ENCODE measurements at regions not wholly inside any gene's neighbourhood (a gene's known extent, or its start where the extent isn't known, plus 50 kb on each side); places are given as distances from the start of the nearest gene placed in this dataset.
A peak's percentile ranks its signal among the peaks of the same experiment; 100 is the strongest.

DNA sequence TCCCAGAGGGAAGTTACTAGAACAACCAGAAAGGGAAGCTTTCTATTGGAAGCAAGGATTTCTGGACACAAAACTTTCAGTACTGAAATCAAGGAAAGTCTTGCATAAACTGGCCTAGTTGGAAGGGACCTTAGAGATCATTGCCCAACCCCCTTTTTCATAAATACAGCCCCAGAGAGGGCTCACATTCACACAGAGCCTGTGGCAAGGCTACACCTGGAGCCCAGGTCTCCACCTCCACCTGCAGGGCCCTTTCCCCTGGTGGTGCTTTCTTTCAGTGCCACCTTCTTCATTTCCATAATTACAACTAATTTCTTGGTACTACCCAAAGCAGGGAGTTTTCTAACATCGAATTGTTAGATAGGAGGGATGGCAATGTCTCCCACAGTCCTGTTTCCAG, 85.7 kb downstream of the ADRB2 start:
- ATAC-seq = no peak
- DNase-seq (ENCODE audit: low spot score) = no peak
- intact Hi-C loops (cut with DNase I) = no loop called here

GRCh38 chr5:148912714-148913398, 86.4 kb downstream of the ADRB2 start:
- ATAC-seq = no peak
- no peak for DNase-seq (ENCODE audit: low spot score)
- intact Hi-C loops (cut with DNase I) = no loop called here

DNA sequence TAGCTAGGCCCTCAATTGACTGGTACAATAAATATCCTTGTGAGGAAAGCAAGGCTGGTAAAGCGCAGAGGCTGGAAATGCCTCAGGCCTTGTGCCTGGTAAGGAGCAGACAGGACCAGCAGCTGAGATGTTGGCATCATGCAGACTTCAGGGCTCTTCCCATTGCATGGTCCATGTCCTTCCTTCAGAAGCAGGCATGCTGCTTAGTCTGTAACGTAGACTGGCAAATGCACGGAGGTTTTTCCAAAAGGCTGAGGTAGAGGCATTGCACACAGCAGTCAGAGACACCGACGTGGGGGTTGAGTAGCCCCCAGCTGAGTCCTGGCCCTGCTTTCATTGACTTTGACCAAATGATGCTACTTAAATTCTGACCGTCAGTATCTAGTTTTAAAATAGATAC, 87.1 kb downstream of the ADRB2 start:
- intact Hi-C loops (cut with DNase I) = no loop called here
- DNase-seq (ENCODE audit: low spot score) = no peak
- no peak for ATAC-seq

GRCh38 chr5:148913985-148914431, 87.6 kb downstream of the ADRB2 start:
- intact Hi-C loops (cut with DNase I) = no loop called here
- ATAC-seq (no peak), DNase-seq (ENCODE audit: low spot score) (no peak)

DNA sequence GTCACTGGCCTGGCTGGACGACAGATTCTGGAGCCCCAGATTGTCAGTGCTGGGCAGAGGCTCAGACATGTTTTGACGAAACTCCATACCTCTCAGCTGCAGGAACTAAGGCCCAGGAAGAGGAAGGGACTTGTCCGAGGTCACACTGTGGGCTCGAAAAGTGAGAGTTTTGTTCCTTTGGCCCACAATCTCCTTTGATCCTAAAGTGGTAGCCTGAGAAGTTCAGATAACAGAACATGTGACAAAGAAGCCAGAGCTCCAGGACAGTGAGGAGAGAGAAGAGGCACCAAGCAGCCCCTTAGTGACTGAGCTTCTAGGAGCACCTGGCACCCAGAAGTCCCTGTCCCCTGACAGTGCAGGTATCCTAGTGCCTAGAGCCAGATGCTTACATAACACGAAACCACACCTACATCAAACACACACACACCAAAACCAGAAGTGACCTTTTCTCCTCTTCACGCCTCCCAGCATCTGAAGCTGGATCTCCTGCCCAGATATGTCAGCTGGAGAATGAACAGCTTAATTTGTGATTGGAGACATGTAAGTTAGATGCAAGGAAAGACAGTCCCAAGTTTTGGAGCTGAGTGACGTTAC, 88.9 kb downstream of the ADRB2 start:
- ATAC-seq (no peak), DNase-seq (ENCODE audit: low spot score) (no peak)
- intact Hi-C loops (cut with DNase I) = no loop called here

DNA sequence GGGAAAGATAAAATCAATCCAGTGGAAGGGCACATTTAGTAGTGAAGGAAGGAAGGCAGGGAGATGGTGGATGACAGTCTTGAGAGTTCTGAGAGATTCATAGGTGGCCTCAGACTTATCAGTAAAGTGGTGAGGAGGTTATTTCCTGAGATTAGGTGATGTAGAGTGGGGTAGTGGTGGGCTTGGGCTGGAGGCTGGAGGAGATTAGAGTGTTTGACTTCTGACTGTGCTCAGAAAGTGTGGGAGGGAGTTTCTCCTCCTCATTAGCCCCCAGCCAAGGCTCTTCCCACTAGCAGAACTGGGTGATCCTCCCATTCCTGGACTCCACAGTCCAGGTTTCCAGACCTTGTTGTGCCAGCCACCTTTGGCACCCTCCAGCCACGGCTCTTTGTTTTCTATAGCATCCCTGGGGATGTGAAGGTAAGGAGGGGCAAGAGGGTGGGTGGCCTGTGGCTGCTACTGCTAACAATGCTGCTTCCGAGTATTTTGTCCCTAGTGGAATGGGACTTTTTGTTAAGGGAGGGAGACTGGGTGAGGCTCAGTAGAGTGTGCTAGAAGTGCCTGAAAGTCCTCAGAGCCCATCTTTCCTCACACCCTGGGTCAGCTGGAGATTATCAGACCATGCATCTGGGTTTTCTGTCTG, 94.4 kb downstream of the ADRB2 start:
- ATAC-seq = no peak
- intact Hi-C loops (cut with DNase I) = no loop called here
- DNase-seq (ENCODE audit: low spot score) = no peak

DNA sequence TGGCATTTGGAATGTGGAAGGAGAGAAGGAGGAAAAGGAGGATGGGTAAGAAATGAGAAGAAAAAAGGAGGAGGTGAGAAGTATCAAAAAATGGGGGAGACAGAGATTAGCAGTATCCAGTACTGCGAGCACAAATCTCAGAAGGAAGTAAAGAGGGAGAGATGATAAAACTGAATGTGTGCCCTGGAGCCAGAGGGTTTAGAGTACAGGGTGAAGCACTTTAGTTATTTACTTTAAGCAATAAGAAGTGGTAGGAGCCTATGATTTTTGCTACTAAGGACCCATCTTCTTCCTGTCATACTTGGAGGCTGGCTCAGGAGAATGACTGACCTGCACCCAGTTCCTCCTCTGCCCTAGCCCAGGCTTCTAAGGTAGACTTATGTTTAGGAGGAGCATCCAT, 94.9 kb downstream of the ADRB2 start:
- intact Hi-C loops (cut with DNase I) = no loop called here
- DNase-seq (ENCODE audit: low spot score) (no peak), ATAC-seq (no peak)

- DNase-seq (ENCODE audit: low spot score) (no peak), ATAC-seq (no peak)
- intact Hi-C loops (cut with DNase I) = no loop called here
These were observed 96.2 kb downstream of the ADRB2 start for GRCh38 chr5:148922606-148923005.

DNA sequence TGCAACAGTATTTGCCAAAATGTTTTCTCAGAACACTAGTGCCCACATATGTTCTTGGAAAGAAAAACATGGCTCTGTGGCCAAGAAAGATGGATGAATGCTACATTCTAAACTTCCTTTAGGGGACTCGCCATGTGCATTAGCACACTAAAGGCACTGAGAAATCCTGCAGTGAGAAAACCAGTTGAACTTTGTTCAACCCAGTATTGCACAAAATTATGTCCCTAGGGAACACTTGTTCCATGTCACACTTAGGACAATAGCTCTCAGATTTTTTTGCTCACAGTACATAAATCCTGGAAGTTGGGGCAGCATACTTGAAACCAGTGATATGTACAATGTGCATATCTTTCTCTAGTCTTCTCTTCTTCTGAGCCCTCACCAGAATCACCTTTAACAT, 96.6 kb downstream of the ADRB2 start:
- no peak for DNase-seq (ENCODE audit: low spot score)
- no peak for ATAC-seq

DNA sequence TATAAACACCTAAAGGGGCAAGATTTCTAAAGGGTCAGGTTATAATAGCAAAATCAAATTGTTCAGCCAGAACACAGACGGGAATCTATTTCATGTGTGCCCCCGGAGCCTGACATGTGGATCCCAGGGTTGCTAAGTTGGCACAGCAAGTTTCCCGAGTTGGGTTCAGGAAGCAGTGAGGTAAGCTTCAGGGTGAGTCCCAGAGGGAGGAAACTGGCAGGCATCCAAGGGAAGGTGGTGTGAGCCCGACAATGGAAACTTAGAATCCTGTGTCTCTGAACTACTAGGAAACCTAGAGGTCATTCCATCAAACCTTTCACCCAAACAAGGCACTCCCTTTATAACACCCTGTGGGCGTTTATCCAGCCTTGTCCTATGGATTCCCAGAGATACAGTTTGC, 98.4 kb downstream of the ADRB2 start:
- intact Hi-C loops (cut with DNase I) = no loop called here
- DNase-seq (ENCODE audit: low spot score) (peak; percentile 65), ATAC-seq (no peak)

More for the DNA sequence above, 96.6 kb downstream of the ADRB2 start:
- intact Hi-C loops (cut with DNase I) = no loop called here

- intact Hi-C loops (cut with DNase I) = no loop called here
- DNase-seq (ENCODE audit: low spot score) (no peak), ATAC-seq (no peak)
These were observed 99.8 kb downstream of the ADRB2 start for GRCh38 chr5:148926207-148926606.

DNA sequence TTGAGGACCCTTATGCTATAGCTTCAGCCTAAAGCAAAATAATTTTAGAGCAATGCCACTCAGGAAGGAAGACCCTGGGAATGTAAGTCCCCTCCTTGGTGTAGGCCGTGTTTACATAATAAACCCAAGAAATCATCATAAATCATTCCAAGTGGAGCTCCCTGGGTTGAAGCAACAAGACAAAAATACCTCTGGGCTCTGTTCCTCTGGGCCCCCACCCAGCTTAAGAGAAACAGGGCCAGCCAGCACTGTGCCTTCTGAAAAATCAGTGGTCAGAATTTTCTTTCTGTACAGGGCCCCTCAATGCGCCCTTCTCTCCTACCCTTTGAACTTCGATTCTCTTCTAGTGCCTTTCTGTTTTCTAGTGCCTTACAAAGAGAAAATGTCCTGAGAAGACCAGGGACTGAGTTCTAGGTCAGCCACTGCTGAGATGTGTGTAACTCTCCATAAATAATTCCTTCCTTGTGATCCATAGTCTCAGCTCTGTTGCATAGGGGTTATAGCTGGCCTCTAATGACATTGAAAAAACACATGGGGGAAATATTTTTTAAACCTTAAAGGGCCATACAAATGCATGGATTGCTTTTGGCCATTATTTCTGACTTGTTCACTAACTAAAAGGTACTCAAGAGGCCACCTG, 101.0 kb downstream of the ADRB2 start:
- intact Hi-C loops (cut with DNase I) = no loop called here
- DNase-seq (ENCODE audit: low spot score) (no peak), ATAC-seq (no peak)

GRCh38 chr5:148928141-148928540, 101.7 kb downstream of the ADRB2 start:
- ATAC-seq = no peak
- intact Hi-C loops (cut with DNase I) = no loop called here
- DNase-seq (ENCODE audit: low spot score) = no peak

- intact Hi-C loops (cut with DNase I) = no loop called here
- DNase-seq (ENCODE audit: low spot score) (no peak), ATAC-seq (no peak)
These were observed 105.1 kb downstream of the ADRB2 start for GRCh38 chr5:148931453-148932057.

DNA sequence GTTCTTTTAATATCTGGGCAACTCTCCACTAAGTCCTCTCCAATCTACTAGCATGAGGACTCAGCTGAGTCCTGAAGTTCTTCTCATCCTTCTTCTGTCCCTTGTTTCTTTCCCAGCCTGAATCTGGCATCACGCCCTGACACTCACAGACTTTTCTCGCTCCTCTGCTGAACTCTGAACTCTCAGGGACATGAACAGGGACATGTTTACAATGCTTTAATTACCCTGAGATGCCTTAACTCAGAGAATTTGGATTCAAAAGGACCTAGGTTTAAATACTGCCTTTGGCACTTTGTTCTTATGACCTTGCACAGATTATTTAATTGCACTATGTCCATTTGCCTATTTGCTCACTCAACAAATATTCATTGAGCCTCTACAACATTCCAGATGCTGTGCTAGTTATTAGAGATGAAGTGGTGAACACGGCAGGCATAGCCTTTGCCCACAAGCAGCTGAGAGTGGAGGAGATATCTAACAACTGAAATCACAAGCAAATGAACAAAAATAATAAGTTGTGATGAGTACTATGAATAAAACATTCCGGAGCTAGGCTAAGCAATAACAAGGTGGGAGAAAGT, 106.0 kb downstream of the ADRB2 start:
- intact Hi-C loops (cut with DNase I) = no loop called here
- DNase-seq (ENCODE audit: low spot score) = no peak
- ATAC-seq = no peak

- no peak for ATAC-seq
- DNase-seq (ENCODE audit: low spot score) = no peak
- intact Hi-C loops (cut with DNase I) = no loop called here
These were observed 107.6 kb downstream of the ADRB2 start for GRCh38 chr5:148933903-148934432.

- intact Hi-C loops (cut with DNase I) = no loop called here
These were observed 108.5 kb downstream of the ADRB2 start for GRCh38 chr5:148934895-148935400.

GRCh38 chr5:148937239-148937638, 110.8 kb downstream of the ADRB2 start:
- ATAC-seq = no peak
- intact Hi-C loops (cut with DNase I) = no loop called here

More at GRCh38 chr5:148934895-148935400, 108.5 kb downstream of the ADRB2 start:
- ATAC-seq (no peak), DNase-seq (ENCODE audit: low spot score) (no peak)

More at GRCh38 chr5:148937239-148937638, 110.8 kb downstream of the ADRB2 start:
- DNase-seq (ENCODE audit: low spot score) = no peak
